HG02759 (cell line): ENCODE measurements at regions not wholly inside any gene's neighbourhood (a gene's known extent, or its start where the extent isn't known, plus 50 kb on each side); places are given as distances from the start of the nearest gene placed in this dataset.
"Not testable (repeated sequence)": the region's sequence is repeated elsewhere in the genome, so short reads cannot be mapped to it uniquely, and the experiment has no call there.

Experiments used
- ATAC-seq: cut with Tn5 transposase; IDR thresholded peaks from one replicate; pipeline ENCODE4 v1.9.1; 2021; ENCODE audit warnings: mild to moderate bottlenecking, moderate library complexity; ENCODE audit not compliant: unreplicated experiment

- no peak for ATAC-seq
These were observed 289.7 kb upstream of the DNAJC19 start for GRCh38 chr3:181279239-181279565.

- no peak for ATAC-seq
These were observed 289.1 kb upstream of the DNAJC19 start for GRCh38 chr3:181278468-181279238.

- no peak for ATAC-seq
These were observed 286.9 kb upstream of the DNAJC19 start for GRCh38 chr3:181276358-181276896.

GRCh38 chr3:181274025-181274424, 284.5 kb upstream of the DNAJC19 start:
- no peak for ATAC-seq

GRCh38 chr3:181267312-181267711, 277.8 kb upstream of the DNAJC19 start:
- ATAC-seq = no peak

GRCh38 chr3:181265750-181266333, 276.3 kb upstream of the DNAJC19 start:
- ATAC-seq = peak; percentile 86

- no peak for ATAC-seq
These were observed 274.9 kb upstream of the DNAJC19 start for GRCh38 chr3:181264486-181264885.

- ATAC-seq = no peak
These were observed 264.3 kb upstream of the DNAJC19 start for GRCh38 chr3:181253796-181254195.

- ATAC-seq = no peak
These were observed 263.1 kb upstream of the DNAJC19 start for GRCh38 chr3:181252631-181253030.

- no peak for ATAC-seq
These were observed 261.2 kb upstream of the DNAJC19 start for GRCh38 chr3:181250714-181251113.

GRCh38 chr3:181239441-181239840, 249.9 kb upstream of the DNAJC19 start:
- ATAC-seq = no peak

- ATAC-seq = no peak
These were observed 240.7 kb upstream of the DNAJC19 start for GRCh38 chr3:181230258-181230657.

- ATAC-seq = no peak
These were observed 223.8 kb upstream of the DNAJC19 start for GRCh38 chr3:181213347-181213746.

- ATAC-seq = no peak
These were observed 222.7 kb upstream of the DNAJC19 start for GRCh38 chr3:181212271-181212670.

GRCh38 chr3:181210275-181210674, 220.7 kb upstream of the DNAJC19 start:
- ATAC-seq = no peak

GRCh38 chr3:181189556-181189955, 200.0 kb upstream of the DNAJC19 start:
- ATAC-seq = no peak

GRCh38 chr3:181183764-181184163, 194.2 kb upstream of the DNAJC19 start:
- no peak for ATAC-seq

- ATAC-seq = not testable (repeated sequence)
These were observed 193.5 kb upstream of the DNAJC19 start for GRCh38 chr3:181183057-181183456.

GRCh38 chr3:181178991-181179390, 189.5 kb upstream of the DNAJC19 start:
- ATAC-seq = no peak

GRCh38 chr3:181176601-181177000, 187.1 kb upstream of the DNAJC19 start:
- ATAC-seq = peak; percentile 63

- no peak for ATAC-seq
These were observed 185.2 kb upstream of the DNAJC19 start for GRCh38 chr3:181174676-181175233.

GRCh38 chr3:181174022-181174421, 184.5 kb upstream of the DNAJC19 start:
- ATAC-seq = no peak
